CD4-positive, alpha-beta memory T cell (primary cell): ENCODE measurements at regions not wholly inside any gene's neighbourhood (a gene's known extent, or its start where the extent isn't known, plus 50 kb on each side); places are given as distances from the start of the nearest gene placed in this dataset.

Experiments
- CTCF ChIA-PET: fragments of 350-600 bp; sonication (Branson Sonifier 250); formaldehyde crosslinking; loops from one replicate; lab custom pipeline; 2021; ENCODE audit warnings: inconsistent platforms; ENCODE audit not compliant: partially characterized antibody; lab: Charles Lee
- POLR2A ChIA-PET: fragments of 350-600 bp; sonication (Branson Sonifier 250); formaldehyde crosslinking; loops from one replicate; lab custom pipeline; 2021; ENCODE audit not compliant: partially characterized antibody; lab: Charles Lee
- DNase-seq, 5 donors: peaks; one replicate each; pipeline versions ENCODE4 v3.0.0 to v3.0.0-alpha.2; 2020 to 2022; ENCODE audit warnings: mixed read lengths in 1 of 5
- H3K27ac ChIP-seq: one replicate; pipeline ENCODE4 v1.7.0; 2013; ENCODE audit warnings: low read depth, low read length
- H3K27me3 ChIP-seq: 2 replicates; pipeline ENCODE4 v1.7.0; 2013; ENCODE audit warnings: mild to moderate bottlenecking, low read length, moderate library complexity; ENCODE audit not compliant: insufficient read depth
- H3K36me3 ChIP-seq: 2 replicates; pipeline ENCODE4 v1.7.0; 2013; ENCODE audit warnings: mild to moderate bottlenecking, low read length, moderate library complexity; ENCODE audit not compliant: insufficient read depth
- H3K4me1 ChIP-seq: 2 replicates; pipeline ENCODE4 v1.7.0; 2013; ENCODE audit warnings: mild to moderate bottlenecking, low read length, moderate library complexity; ENCODE audit not compliant: insufficient read depth
- H3K4me3 ChIP-seq, 2 donors: one replicate each; pipeline ENCODE4 v1.7.0; 2013; ENCODE audit warnings: low read length in 2 of 2, mild to moderate bottlenecking in 1 of 2
- H3K9me3 ChIP-seq, 2 donors: one replicate each; pipeline ENCODE4 v1.7.0; 2013; ENCODE audit warnings: low read length in 2 of 2, control low read depth in 1 of 2; ENCODE audit not compliant: control insufficient read depth in 1 of 2
- H3K27ac Mint-ChIP-seq, 7 donors: one replicate each; pipeline ENCODE4 v1.8.0; 2020 to 2021; ENCODE audit warnings: mixed read lengths in 7 of 7, mild to moderate bottlenecking in 6 of 7, inconsistent platforms in 3 of 7, moderate library complexity in 3 of 7
- H3K27me3 Mint-ChIP-seq, 2 donors: one replicate each; pipeline ENCODE4 v1.8.0; 2020 to 2021; ENCODE audit warnings: mixed read lengths in 2 of 2
- H3K36me3 Mint-ChIP-seq, 2 donors: one replicate each; pipeline ENCODE4 v1.8.0; 2020 to 2021; ENCODE audit warnings: mixed read lengths in 2 of 2, inconsistent platforms in 1 of 2, mild to moderate bottlenecking in 1 of 2
- H3K4me1 Mint-ChIP-seq, 4 donors: one replicate each; pipeline ENCODE4 v1.8.0; 2020 to 2021; ENCODE audit warnings: mixed read lengths in 4 of 4, mild to moderate bottlenecking in 1 of 4
- H3K4me3 Mint-ChIP-seq, 8 donors: one replicate each; pipeline ENCODE4 v1.8.0; 2020 to 2021; ENCODE audit warnings: mixed read lengths in 8 of 8, mild to moderate bottlenecking in 7 of 8, moderate library complexity in 6 of 8, inconsistent platforms in 3 of 8
- H3K9me3 Mint-ChIP-seq, 8 donors: one replicate each; pipeline ENCODE4 v1.8.0; 2020 to 2021; ENCODE audit warnings: mixed read lengths in 8 of 8, mild to moderate bottlenecking in 5 of 8, inconsistent platforms in 3 of 8, moderate library complexity in 1 of 8
- intact Hi-C: fragments of 100-400 bp; cut with micrococcal nuclease; formaldehyde crosslinking; loops from one replicate; pipeline ENCODE4 v1.15.1; 2023

DNA sequence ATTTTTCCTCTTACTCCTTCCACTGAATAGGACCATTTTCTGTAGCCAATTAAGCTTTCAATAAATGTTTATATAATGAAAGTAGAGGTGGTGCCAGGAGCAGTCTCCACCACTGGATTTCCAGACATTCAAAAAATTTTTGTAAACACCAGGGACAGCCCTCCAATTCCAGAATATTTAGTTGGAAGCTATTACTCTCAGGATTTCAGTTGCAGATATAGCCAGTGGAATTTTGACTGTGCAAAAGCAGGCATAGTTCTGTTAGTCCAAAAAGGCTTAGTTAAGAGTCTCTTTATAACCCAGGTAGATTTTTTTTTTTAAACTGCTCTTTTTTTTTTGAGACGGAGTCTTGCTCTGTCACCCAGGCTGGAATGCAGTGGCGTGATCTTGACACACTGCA, 138.1 kb upstream of the DMRT1 start:
- Histone ChIP-seq H3K4me1 (peaks cover 9% of the 10 kb centered on the region), H3K27ac (no peak overlapping the region), H3K27me3 (no peaks in the 10 kb centered on the region), H3K36me3 (no peaks in the 10 kb centered on the region), H3K4me3 (no peak overlapping the region), H3K9me3 (no peaks in the 10 kb centered on the region)
- Mint-ChIP-seq H3K4me3 (no peak overlapping the region), H3K4me1 (peaks cover 9 to 14% (median 13%) of the 10 kb centered on the region in 4 donors), H3K36me3 (peaks cover 3 to 5% of the 10 kb centered on the region in 2 donors), H3K27me3 (peaks cover 9 to 20% of the 10 kb centered on the region in 2 donors), H3K27ac (no peak overlapping the region), H3K9me3 (peaks cover 0 to 1% (median 0%) of the 10 kb centered on the region in 8 donors)
- CTCF ChIA-PET: no interaction called here
- intact Hi-C loops: no loop called here
- POLR2A ChIA-PET: no interaction called here
- DNase-seq: no peak

DNA sequence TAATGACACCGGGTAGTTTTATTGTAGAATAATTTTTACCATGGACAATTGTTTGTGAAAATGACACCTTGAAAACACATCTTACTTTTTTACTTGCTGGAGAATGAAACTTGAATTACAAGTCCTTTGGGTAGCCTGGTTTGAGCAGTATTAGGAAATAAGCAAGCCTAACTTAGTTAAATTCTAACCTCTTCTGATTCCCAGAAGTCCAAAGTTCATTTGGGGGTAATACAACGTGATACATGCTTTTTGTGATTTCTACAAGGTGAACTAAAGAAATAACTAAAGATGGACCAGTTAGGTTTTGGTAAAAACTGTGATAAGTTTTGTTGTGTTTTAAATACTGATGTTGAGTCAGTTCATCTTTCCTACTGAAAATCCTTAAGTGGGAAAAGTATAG, 135.4 kb upstream of the DMRT1 start:
- intact Hi-C loops: no loop called here
- ChIA-PET CTCF (no interaction called here), POLR2A (no interaction called here)
- Mint-ChIP-seq H3K4me3 (peak overlapping the region in 7 of 8 donors; percentile 83 to 99 (median 88)), H3K9me3 (no peaks in the 10 kb centered on the region), H3K4me1 (peaks cover 9 to 19% (median 12%) of the 10 kb centered on the region in 4 donors), H3K36me3 (peaks cover 9 to 10% of the 10 kb centered on the region in 2 donors), H3K27me3 (peaks cover 11 to 18% of the 10 kb centered on the region in 2 donors), H3K27ac (peak overlapping the region in 1 of 7 donors; percentile 44)
- DNase-seq: no peak
- H3K27ac ChIP-seq: no peak overlapping the region
- H3K27me3 ChIP-seq: no peaks in the 10 kb centered on the region
- H3K4me3 ChIP-seq: no peak overlapping the region
- H3K36me3 ChIP-seq: no peaks in the 10 kb centered on the region
- no peaks in the 10 kb centered on the region for H3K9me3 ChIP-seq
- peaks cover 9% of the 10 kb centered on the region for H3K4me1 ChIP-seq

GRCh38 chr9:706606-707459, 134.7 kb upstream of the DMRT1 start:
- H3K27ac Mint-ChIP-seq: peak overlapping the region in 6 of 7 donors; percentile 18 to 91 (median 46)
- H3K4me1 ChIP-seq: peaks cover 9% of the 10 kb centered on the region
- no peaks in the 10 kb centered on the region for H3K36me3 ChIP-seq
- peaks cover 11 to 18% of the 10 kb centered on the region in 2 donors for H3K27me3 Mint-ChIP-seq
- H3K27ac ChIP-seq: no peak overlapping the region
- no peaks in the 10 kb centered on the region for H3K9me3 Mint-ChIP-seq
- intact Hi-C loops: no loop called here
- ChIA-PET CTCF (no interaction called here), POLR2A (no interaction called here)
- H3K4me3 Mint-ChIP-seq: peak overlapping the region; percentile 70 to 99 (median 88)
- peaks cover 9 to 19% (median 12%) of the 10 kb centered on the region in 4 donors for H3K4me1 Mint-ChIP-seq
- no peaks in the 10 kb centered on the region for H3K9me3 ChIP-seq
- H3K4me3 ChIP-seq: peak overlapping the region; percentile 1 to 54
- peaks cover 15 to 17% of the 10 kb centered on the region in 2 donors for H3K36me3 Mint-ChIP-seq
- peak in 1 of 5 donors; percentile 3 for DNase-seq
- H3K27me3 ChIP-seq: no peaks in the 10 kb centered on the region

GRCh38 chr9:708182-708550, 133.3 kb upstream of the DMRT1 start:
- Mint-ChIP-seq H3K4me1 (peaks cover 9 to 19% (median 12%) of the 10 kb centered on the region in 4 donors), H3K27me3 (peaks cover 11 to 14% of the 10 kb centered on the region in 2 donors), H3K36me3 (peaks cover 17 to 25% of the 10 kb centered on the region in 2 donors), H3K9me3 (no peaks in the 10 kb centered on the region), H3K4me3 (peak overlapping the region in 3 of 8 donors; percentile 32 to 35 (median 33)), H3K27ac (no peak overlapping the region)
- H3K27me3 ChIP-seq: no peaks in the 10 kb centered on the region
- H3K27ac ChIP-seq: no peak overlapping the region
- no peaks in the 10 kb centered on the region for H3K36me3 ChIP-seq
- H3K9me3 ChIP-seq: no peaks in the 10 kb centered on the region
- DNase-seq: no peak
- ChIA-PET POLR2A (no interaction called here), CTCF (no interaction called here)
- H3K4me1 ChIP-seq: peaks cover 9% of the 10 kb centered on the region
- H3K4me3 ChIP-seq: no peak overlapping the region
- intact Hi-C loops: no loop called here

DNA sequence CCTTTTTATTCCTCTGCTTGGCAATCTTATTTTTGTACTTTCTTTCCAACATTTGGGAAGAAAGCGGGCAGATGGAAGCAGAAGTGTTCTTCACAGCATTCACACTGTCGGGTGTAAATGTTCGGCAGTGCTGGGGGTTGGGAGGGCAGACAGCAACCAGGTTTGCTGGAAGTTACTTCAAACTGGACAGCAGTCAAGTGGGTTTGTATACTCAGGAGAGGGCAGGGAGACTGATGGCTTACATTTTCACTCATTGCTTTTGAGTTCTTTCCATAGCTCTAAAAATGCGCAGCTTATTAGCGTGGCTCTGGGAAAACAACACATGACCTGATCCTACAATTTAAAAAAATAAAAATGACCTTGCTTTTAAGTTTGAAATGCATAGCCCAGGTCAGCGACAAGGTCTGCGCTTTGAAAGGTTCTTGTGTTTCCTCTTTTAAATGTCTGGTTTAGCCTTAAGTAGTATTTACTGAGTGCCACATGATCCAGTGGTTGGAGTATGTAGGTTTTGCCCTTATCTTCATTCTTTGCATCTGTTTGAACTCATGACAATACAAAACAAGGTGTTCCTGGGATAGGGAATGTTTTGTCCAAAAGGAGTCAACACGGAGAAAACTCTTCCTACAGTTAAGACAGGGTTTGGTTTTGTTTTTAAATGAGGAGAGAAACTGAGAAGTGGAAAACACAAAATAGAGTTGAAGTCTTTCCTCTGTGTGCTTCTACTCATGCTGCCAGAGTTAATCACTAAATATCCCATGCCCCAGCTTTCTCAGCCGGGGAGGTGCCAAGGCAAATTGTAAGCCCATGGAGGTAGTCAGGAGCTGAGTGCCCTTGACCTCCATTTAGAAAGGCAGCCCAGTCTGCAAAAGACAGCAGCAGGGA, 132.7 kb upstream of the DMRT1 start:
- intact Hi-C loops: no loop called here
- H3K4me1 Mint-ChIP-seq: peaks cover 9 to 19% (median 12%) of the 10 kb centered on the region in 4 donors
- Histone ChIP-seq H3K27ac (no peak overlapping the region), H3K4me3 (no peak overlapping the region), H3K4me1 (peaks cover 9% of the 10 kb centered on the region), H3K9me3 (no peaks in the 10 kb centered on the region), H3K27me3 (no peaks in the 10 kb centered on the region), H3K36me3 (no peaks in the 10 kb centered on the region)
- peaks cover 11 to 14% of the 10 kb centered on the region in 2 donors for H3K27me3 Mint-ChIP-seq
- peaks cover 17 to 25% of the 10 kb centered on the region in 2 donors for H3K36me3 Mint-ChIP-seq
- POLR2A ChIA-PET: no interaction called here
- no peaks in the 10 kb centered on the region for H3K9me3 Mint-ChIP-seq
- no peak for DNase-seq
- peak overlapping the region in 3 of 8 donors; percentile 32 to 35 (median 33) for H3K4me3 Mint-ChIP-seq
- CTCF ChIA-PET: no interaction called here
- H3K27ac Mint-ChIP-seq: no peak overlapping the region

DNA sequence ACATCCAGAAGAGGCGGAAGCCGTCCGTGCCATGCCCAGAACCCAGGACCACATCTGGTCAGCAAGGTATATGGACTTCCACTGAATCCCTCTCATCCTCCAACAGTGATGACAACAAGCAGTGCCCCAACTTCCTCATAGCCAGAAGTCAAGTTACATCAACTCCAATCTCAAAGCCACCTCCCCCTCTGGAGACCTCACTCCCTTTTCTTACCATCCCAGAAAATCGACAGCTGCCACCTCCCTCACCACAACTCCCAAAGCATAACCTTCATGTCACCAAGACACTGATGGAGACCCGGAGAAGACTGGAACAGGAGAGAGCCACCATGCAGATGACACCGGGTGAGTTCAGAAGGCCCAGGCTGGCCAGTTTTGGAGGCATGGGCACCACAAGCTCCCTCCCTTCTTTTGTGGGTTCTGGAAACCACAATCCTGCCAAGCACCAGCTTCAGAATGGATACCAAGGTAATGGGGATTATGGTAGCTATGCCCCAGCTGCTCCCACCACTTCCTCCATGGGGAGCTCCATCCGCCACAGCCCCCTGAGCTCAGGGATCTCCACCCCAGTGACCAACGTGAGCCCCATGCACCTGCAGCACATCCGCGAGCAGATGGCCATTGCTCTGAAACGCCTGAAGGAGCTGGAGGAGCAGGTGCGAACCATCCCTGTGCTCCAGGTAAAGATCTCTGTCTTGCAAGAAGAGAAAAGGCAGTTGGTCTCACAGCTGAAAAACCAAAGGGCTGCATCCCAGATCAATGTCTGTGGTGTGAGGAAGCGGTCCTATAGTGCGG, 130.3 kb upstream of the DMRT1 start:
- POLR2A ChIA-PET: no interaction called here
- peak overlapping the region in 2 of 7 donors; percentile 27 to 29 for H3K27ac Mint-ChIP-seq
- H3K4me3 Mint-ChIP-seq: peak overlapping the region in 1 of 8 donors; percentile 27
- H3K27me3 Mint-ChIP-seq: peaks cover 7 to 10% of the 10 kb centered on the region in 2 donors
- peaks cover 17 to 25% of the 10 kb centered on the region in 2 donors for H3K36me3 Mint-ChIP-seq
- Histone ChIP-seq H3K9me3 (no peaks in the 10 kb centered on the region), H3K4me3 (no peak overlapping the region), H3K36me3 (no peaks in the 10 kb centered on the region), H3K27me3 (no peaks in the 10 kb centered on the region), H3K4me1 (peaks cover 6% of the 10 kb centered on the region), H3K27ac (no peak overlapping the region)
- intact Hi-C loops: no loop called here
- CTCF ChIA-PET: no interaction called here
- no peak for DNase-seq
- no peaks in the 10 kb centered on the region for H3K9me3 Mint-ChIP-seq
- H3K4me1 Mint-ChIP-seq: peaks cover 7 to 14% (median 8%) of the 10 kb centered on the region in 4 donors
